ENCODE measurements at regions not wholly inside any gene's neighbourhood (a gene's known extent, or its start where the extent isn't known, plus 50 kb on each side); places are given as distances from the start of the nearest gene placed in this dataset.

GRCh38 chr16:79893445-79893844 is 292.9 kb upstream of the MAF start:
- H3K4me1 Mint-ChIP-seq, result no peaks in the 10 kb centered on the region
- CTCF ChIA-PET, result no interaction called here
- WGBS (ENCODE audit: insufficient coverage), result no CpG with 5 or more reads among the region's 3 CpGs

GRCh38 chr16:79892278-79892677 is 291.7 kb upstream of the MAF start:
- Mint-ChIP-seq H3K27ac (no peak overlapping the region), H3K9me3 (ENCODE audit: insufficient read depth) (no peaks in the 10 kb centered on the region), H3K4me3 (no peak overlapping the region), H3K27me3 (no peaks in the 10 kb centered on the region), H3K4me1 (no peaks in the 10 kb centered on the region)
- no peak for DNase-seq
- TF ChIP-seq CTCF (IDR thresholded peaks at IDR 0.05) (no peak), EZH2 (IDR thresholded peaks at IDR 0.05; ENCODE audit: borderline replicate concordance, insufficient read depth, low read depth, low read length, poor library complexity, severe bottlenecking) (no peak)
- no peaks in the 10 kb centered on the region for H3K79me2 ChIP-seq (ENCODE audit: control insufficient read depth, insufficient read depth, low read length)
- no peak overlapping the region for H3K4me3 ChIP-seq (ENCODE audit: control extremely low read depth in 1 of 5, extremely low read depth in 1 of 5, insufficient read depth in 1 of 5, low read depth in 2 of 5, low read length in 4 of 5)
- no peak overlapping the region for H3K27ac ChIP-seq (ENCODE audit: low read length in 2 of 2)
- H3K4me2 ChIP-seq (replicated peaks; ENCODE audit: low read depth, low read length, poor library complexity, severe bottlenecking), result no peak overlapping the region
- no peaks in the 10 kb centered on the region for H3K9me3 ChIP-seq (ENCODE audit: control extremely low read depth in 1 of 3, control insufficient read depth in 2 of 3, insufficient read depth in 1 of 3, low read length in 2 of 3)
- H3K4me1 ChIP-seq (ENCODE audit: control insufficient read depth in 2 of 2, insufficient read depth in 2 of 2, low read length in 2 of 2), result no peaks in the 10 kb centered on the region
- intact Hi-C loops (cut with micrococcal nuclease), result no loop called here
- H3K9ac ChIP-seq (ENCODE audit: low read length), result no peak overlapping the region
- no peak overlapping the region for H2AFZ ChIP-seq (ENCODE audit: insufficient read depth, low read depth, low read length, poor library complexity, severe bottlenecking)
- WGBS (ENCODE audit: insufficient coverage), result 91% methylated on average over 3 of the region's 3 CpGs
- ChIA-PET CTCF (no interaction called here), POLR2A (no interaction called here)
- no peak for ATAC-seq (ENCODE audit: low read depth)
- no peaks in the 10 kb centered on the region for H3K27me3 ChIP-seq (replicated peaks in 1 of 4; ENCODE audit: control extremely low read depth in 1 of 4, control insufficient read depth in 3 of 4, insufficient read depth in 4 of 4, low read length in 3 of 4)
- no peaks in the 10 kb centered on the region for H4K20me1 ChIP-seq (ENCODE audit: control insufficient read depth, insufficient read depth, low read length, poor library complexity, severe bottlenecking)
- H3K36me3 ChIP-seq (replicated peaks in 1 of 2; ENCODE audit: control extremely low read depth in 1 of 2, control insufficient read depth in 1 of 2, extremely low read depth in 1 of 2, insufficient read depth in 2 of 2, low read length in 1 of 2), result no peaks in the 10 kb centered on the region

More at GRCh38 chr16:79893445-79893844, 292.9 kb upstream of the MAF start:
- no peak for ATAC-seq (ENCODE audit: low read depth)
- Histone ChIP-seq H3K79me2 (ENCODE audit: control insufficient read depth, insufficient read depth, low read length) (no peaks in the 10 kb centered on the region), H3K27me3 (replicated peaks in 1 of 4; ENCODE audit: control extremely low read depth in 1 of 4, control insufficient read depth in 3 of 4, insufficient read depth in 4 of 4, low read length in 3 of 4) (no peaks in the 10 kb centered on the region), H4K20me1 (ENCODE audit: control insufficient read depth, insufficient read depth, low read length, poor library complexity, severe bottlenecking) (no peaks in the 10 kb centered on the region), H2AFZ (ENCODE audit: insufficient read depth, low read depth, low read length, poor library complexity, severe bottlenecking) (no peak overlapping the region), H3K4me2 (replicated peaks; ENCODE audit: low read depth, low read length, poor library complexity, severe bottlenecking) (no peak overlapping the region), H3K4me1 (ENCODE audit: control insufficient read depth in 2 of 2, insufficient read depth in 2 of 2, low read length in 2 of 2) (no peaks in the 10 kb centered on the region), H3K27ac (ENCODE audit: low read length in 2 of 2) (no peak overlapping the region), H3K9me3 (ENCODE audit: control extremely low read depth in 1 of 3, control insufficient read depth in 2 of 3, insufficient read depth in 1 of 3, low read length in 2 of 3) (no peaks in the 10 kb centered on the region), H3K4me3 (ENCODE audit: control extremely low read depth in 1 of 5, extremely low read depth in 1 of 5, insufficient read depth in 1 of 5, low read depth in 2 of 5, low read length in 4 of 5) (no peak overlapping the region), H3K36me3 (replicated peaks in 1 of 2; ENCODE audit: control extremely low read depth in 1 of 2, control insufficient read depth in 1 of 2, extremely low read depth in 1 of 2, insufficient read depth in 2 of 2, low read length in 1 of 2) (no peaks in the 10 kb centered on the region), H3K9ac (ENCODE audit: low read length) (no peak overlapping the region)
- Mint-ChIP-seq H3K4me3 (no peak overlapping the region), H3K9me3 (ENCODE audit: insufficient read depth) (no peaks in the 10 kb centered on the region), H3K27me3 (no peaks in the 10 kb centered on the region), H3K27ac (no peak overlapping the region)
- POLR2A ChIA-PET, result no interaction called here
- TF ChIP-seq CTCF (IDR thresholded peaks at IDR 0.05), result no peak
- DNase-seq, result no peak
- intact Hi-C loops (cut with micrococcal nuclease), result no loop called here
